KMS-11 (cell line): ENCODE measurements at regions not wholly inside any gene's neighbourhood (a gene's known extent, or its start where the extent isn't known, plus 50 kb on each side); places are given as distances from the start of the nearest gene placed in this dataset.

Experiments used
- H2AFZ ChIP-seq: fragments of 200-600 bp; sonication (generic); 2 replicates; pipeline ENCODE4 v1.6.1; 2016; ENCODE audit warnings: antibody characterized with exemption, mixed run types, low read depth
- H3K27ac ChIP-seq: fragments of 200-600 bp; sonication (generic); 2 replicates; pipeline ENCODE4 v1.6.1; 2016; ENCODE audit warnings: mild to moderate bottlenecking, mixed run types
- H3K27me3 ChIP-seq: fragments of 200-600 bp; sonication (generic); 2 replicates; pipeline ENCODE4 v1.6.1; 2017; ENCODE audit warnings: mild to moderate bottlenecking, low read depth, mixed run types, moderate library complexity; ENCODE audit not compliant: insufficient read depth
- H3K36me3 ChIP-seq: fragments of 200-600 bp; sonication (generic); 2 replicates; pipeline ENCODE4 v1.6.1; 2017; ENCODE audit warnings: mild to moderate bottlenecking, mixed run types; ENCODE audit not compliant: insufficient read depth
- H3K4me1 ChIP-seq: fragments of 200-600 bp; sonication (generic); 2 replicates; pipeline ENCODE4 v1.6.1; 2016; ENCODE audit warnings: mild to moderate bottlenecking, low read depth, mixed run types; ENCODE audit not compliant: poor library complexity, severe bottlenecking
- H3K4me2 ChIP-seq: fragments of 200-600 bp; sonication (generic); 2 replicates; pipeline ENCODE4 v1.7.0; 2016; ENCODE audit warnings: mild to moderate bottlenecking, mixed run types
- H3K4me3 ChIP-seq: fragments of 200-600 bp; sonication (generic); IDR thresholded peaks from 2 replicates; pipeline ENCODE4 v1.6.1; 2017; ENCODE audit warnings: low read depth, low read length, mixed read lengths; ENCODE audit not compliant: insufficient read depth
- H3K79me2 ChIP-seq: fragments of 200-600 bp; sonication (generic); 2 replicates; pipeline ENCODE4 v1.6.1; 2016; ENCODE audit warnings: low read depth, mixed run types; ENCODE audit not compliant: insufficient read depth
- H3K9ac ChIP-seq: fragments of 200-600 bp; sonication (generic); 2 replicates; pipeline ENCODE4 v1.6.1; 2016; ENCODE audit warnings: mild to moderate bottlenecking, mixed run types
- H4K20me1 ChIP-seq: fragments of 200-600 bp; sonication (generic); 2 replicates; pipeline ENCODE4 v1.6.1; 2016; ENCODE audit warnings: mild to moderate bottlenecking, mixed run types; ENCODE audit not compliant: insufficient read depth
- TF ChIP-seq, protein P1 (sequence below): fragments of 200-600 bp; sonication (generic); conservative IDR thresholded peaks from 2 replicates; pipeline ENCODE4 v1.6.1; 2017; ENCODE audit warnings: low read depth, mild to moderate bottlenecking, antibody characterized with exemption, low read length, moderate library complexity, mixed read lengths

DNA sequence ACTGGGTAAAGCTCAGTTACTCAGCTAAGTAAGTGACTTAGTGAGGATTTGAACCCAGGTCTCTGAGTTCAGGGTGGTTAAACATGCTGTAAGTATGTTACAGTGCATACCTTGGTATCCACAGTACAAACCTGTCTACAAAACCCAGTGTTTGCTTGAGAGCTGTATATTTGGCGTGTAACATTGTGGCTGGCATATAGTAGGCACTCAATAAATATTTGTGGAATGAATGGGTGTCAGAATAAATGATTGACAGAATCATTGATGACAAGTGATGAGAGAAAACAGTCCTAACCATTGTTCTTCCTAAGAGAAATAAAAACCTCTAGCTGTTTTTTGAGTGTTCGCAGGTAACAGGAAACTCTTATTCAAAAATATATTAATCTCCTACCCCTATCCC, 79.7 kb upstream of the BCOR start:
- no peak overlapping the region for H3K4me3 ChIP-seq

DNA sequence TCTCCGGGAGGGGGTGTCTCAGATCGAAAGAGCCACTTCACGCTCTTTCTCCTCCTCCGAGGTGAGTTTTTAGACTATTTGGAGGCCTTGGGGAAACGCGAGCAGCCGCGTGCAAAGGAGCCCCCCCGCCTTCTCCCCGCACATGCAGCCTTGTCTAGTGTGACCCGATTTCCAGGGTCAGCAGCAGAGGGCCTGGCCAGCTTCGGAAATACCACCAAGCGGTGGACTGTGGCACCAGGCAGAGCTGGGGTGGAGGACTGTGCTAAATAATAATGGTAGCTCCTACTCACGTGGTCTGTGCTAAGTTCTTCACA, 79.3 kb upstream of the BCOR start:
- TF ChIP-seq, protein P1, sequence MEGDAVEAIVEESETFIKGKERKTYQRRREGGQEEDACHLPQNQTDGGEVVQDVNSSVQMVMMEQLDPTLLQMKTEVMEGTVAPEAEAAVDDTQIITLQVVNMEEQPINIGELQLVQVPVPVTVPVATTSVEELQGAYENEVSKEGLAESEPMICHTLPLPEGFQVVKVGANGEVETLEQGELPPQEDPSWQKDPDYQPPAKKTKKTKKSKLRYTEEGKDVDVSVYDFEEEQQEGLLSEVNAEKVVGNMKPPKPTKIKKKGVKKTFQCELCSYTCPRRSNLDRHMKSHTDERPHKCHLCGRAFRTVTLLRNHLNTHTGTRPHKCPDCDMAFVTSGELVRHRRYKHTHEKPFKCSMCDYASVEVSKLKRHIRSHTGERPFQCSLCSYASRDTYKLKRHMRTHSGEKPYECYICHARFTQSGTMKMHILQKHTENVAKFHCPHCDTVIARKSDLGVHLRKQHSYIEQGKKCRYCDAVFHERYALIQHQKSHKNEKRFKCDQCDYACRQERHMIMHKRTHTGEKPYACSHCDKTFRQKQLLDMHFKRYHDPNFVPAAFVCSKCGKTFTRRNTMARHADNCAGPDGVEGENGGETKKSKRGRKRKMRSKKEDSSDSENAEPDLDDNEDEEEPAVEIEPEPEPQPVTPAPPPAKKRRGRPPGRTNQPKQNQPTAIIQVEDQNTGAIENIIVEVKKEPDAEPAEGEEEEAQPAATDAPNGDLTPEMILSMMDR = no peak
- peaks cover 20% of the 10 kb centered on the region for H3K4me1 ChIP-seq

More for the DNA sequence above, 79.7 kb upstream of the BCOR start:
- Histone ChIP-seq H3K9ac (peak overlapping the region; percentile 96), H2AFZ (peak overlapping the region; percentile 30; the same call in 1 of the 2 replicates), H4K20me1 (no peaks in the 10 kb centered on the region), H3K4me2 (peak overlapping the region; percentile 61), H3K36me3 (no peaks in the 10 kb centered on the region), H3K27ac (peak overlapping the region; percentile 99), H3K4me1 (peaks cover 20% of the 10 kb centered on the region), H3K27me3 (no peaks in the 10 kb centered on the region), H3K79me2 (peaks cover 20% of the 10 kb centered on the region)
- TF ChIP-seq, protein P1 = no peak

DNA sequence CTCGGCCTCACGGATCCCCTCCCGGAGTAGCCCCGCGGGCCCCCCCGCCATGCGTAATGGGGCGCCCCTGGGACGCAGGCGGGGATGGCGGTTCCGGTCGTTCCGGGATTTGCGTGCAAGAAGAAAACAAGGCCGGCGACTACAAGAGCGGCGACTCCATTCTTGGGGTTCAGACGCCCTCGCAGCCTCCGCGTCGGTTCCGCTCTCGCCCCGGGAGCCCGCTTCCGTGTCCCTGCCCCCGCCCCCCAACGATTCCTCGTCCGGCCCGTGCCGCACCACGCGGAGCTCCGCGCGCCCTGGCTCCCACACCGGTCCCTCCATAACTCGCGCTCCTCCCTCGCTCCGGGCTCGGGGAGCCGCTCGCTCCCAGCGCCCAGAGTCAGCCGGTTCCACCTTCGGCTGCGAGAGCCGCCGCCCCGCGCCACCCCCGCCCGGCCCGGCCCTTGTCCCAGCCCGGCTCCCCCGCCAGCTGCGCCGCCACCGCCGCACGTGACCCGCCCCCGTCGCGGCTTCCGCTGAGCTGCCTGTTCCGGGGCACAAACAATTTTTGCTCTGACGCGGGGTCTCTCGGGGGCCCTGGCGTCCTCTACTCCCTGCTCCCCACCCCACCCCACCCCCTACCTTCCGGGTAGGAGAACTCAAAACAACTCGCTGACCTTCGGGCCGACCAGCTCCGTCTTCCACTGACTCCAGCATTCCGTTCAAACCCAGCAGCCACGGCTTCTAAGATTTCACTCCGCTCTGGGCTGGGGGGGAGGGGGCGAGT, 78.8 kb upstream of the BCOR start:
- H3K27me3 ChIP-seq = no peaks in the 10 kb centered on the region
- peak overlapping the region; percentile 99 for H3K27ac ChIP-seq
- H3K9ac ChIP-seq = peak overlapping the region; percentile 96
- H3K4me3 ChIP-seq = no peak overlapping the region
- peaks cover 25% of the 10 kb centered on the region for H3K79me2 ChIP-seq
- no peak overlapping the region for H2AFZ ChIP-seq
- H3K4me1 ChIP-seq = peaks cover 20% of the 10 kb centered on the region
- no peaks in the 10 kb centered on the region for H4K20me1 ChIP-seq
- peak overlapping the region; percentile 81 for H3K4me2 ChIP-seq
- TF ChIP-seq, protein P1 = no peak
- no peaks in the 10 kb centered on the region for H3K36me3 ChIP-seq

More for the DNA sequence above, 79.3 kb upstream of the BCOR start:
- Histone ChIP-seq H3K9ac (peak overlapping the region; percentile 96), H3K4me3 (no peak overlapping the region), H4K20me1 (no peaks in the 10 kb centered on the region), H3K27me3 (no peaks in the 10 kb centered on the region), H3K27ac (peak overlapping the region; percentile 99), H2AFZ (peak overlapping the region; percentile 30; the same call in 1 of the 2 replicates), H3K36me3 (no peaks in the 10 kb centered on the region), H3K79me2 (peaks cover 24% of the 10 kb centered on the region), H3K4me2 (peak overlapping the region; percentile 61)

DNA sequence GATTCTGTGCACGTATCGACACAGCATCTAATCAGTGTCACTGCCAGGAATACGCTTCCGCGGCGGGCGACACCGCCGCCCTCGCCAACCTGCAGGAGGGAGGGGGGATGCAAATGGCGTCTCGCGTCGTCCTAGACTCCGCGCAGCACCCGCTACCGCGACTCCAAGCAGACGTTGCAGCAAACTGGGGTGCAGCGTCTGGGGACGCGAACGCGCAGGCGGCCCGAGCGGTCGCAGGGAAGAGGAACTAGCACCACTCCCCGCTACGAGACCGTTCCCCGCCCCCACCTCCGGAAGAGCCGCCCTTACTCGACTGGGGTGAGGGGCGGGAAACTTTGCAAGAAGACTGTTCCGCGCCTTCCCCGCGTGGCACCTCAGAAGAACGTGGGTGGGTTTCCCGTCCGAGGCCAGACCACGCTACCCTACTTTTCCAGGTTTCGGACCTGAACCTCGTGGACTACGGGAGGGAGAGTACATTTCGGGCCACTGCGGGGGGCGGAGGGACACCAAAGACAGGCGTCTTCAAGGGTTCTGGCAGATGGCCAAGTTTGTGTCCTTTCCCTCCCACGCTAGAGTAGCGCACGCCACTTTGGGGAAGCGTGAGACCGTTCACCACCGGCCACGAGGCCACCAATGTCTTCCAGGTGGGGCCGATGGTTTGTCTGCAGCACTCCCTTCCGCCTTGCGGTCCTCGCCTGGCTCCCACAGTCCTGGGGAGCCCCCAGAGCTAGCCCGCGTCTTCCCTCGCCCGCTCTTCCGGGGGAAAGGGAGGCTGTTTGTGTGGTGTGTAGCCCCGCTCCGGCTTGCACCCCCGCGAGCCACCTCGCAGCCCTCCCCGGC, 78.0 kb upstream of the BCOR start:
- Histone ChIP-seq H3K36me3 (no peaks in the 10 kb centered on the region), H3K9ac (peak overlapping the region; percentile 96), H3K4me3 (no peak overlapping the region), H4K20me1 (no peaks in the 10 kb centered on the region), H3K27me3 (no peaks in the 10 kb centered on the region), H3K79me2 (peaks cover 33% of the 10 kb centered on the region), H2AFZ (no peak overlapping the region), H3K4me2 (peak overlapping the region; percentile 81), H3K27ac (peak overlapping the region; percentile 99), H3K4me1 (peaks cover 20% of the 10 kb centered on the region)
- TF ChIP-seq, protein P1 = no peak
